Ovary (tissue), 3 donors: ENCODE measurements at regions not wholly inside any gene's neighbourhood (a gene's known extent, or its start where the extent isn't known, plus 50 kb on each side); places are given as distances from the start of the nearest gene placed in this dataset.

Experiments
- CTCF ChIP-seq, 3 donors: fragments of 450-650 bp in 2 of 3; fragments of 200-600 bp in 1 of 3; IDR thresholded peaks; one replicate each; pipeline versions ENCODE4 v1.5.1 to v1.8.0; 2016 to 2022; ENCODE audit warnings: antibody characterized with exemption in 3 of 3, mild to moderate bottlenecking in 1 of 3
- EP300 ChIP-seq: sonication (generic); formaldehyde crosslinking; IDR thresholded peaks from one replicate; pipeline ENCODE4 v1.6.1; 2017; ENCODE audit warnings: antibody characterized with exemption
- donor health status: DM: no; HTN: no; CAD: no.

GRCh38 chr16:51343411-51343810 lies 192.3 kb upstream of the SALL1 start:
- no peak for TF ChIP-seq EP300
- TF ChIP-seq CTCF (IDR thresholded peaks at IDR 0.05), result no peak
